GM12878 (cell line): ENCODE measurements at regions not wholly inside any gene's neighbourhood (a gene's known extent, or its start where the extent isn't known, plus 50 kb on each side); places are given as distances from the start of the nearest gene placed in this dataset.

Experiments used
- ATAC-seq: fragments of 200-7000 bp; cut with Tn5 transposase; 3 replicates; pipeline ENCODE4 v1.9.1; 2020; ENCODE audit warnings: mild to moderate bottlenecking, moderate library complexity
- BruUV-seq: library from RNA; stranded (reverse); fragments of 400-500 nt; replicated peaks from 2 replicates; lab custom pipeline; 2021; lab: Mats Ljungman, UMichigan
- CTCF ChIA-PET: fragments of 300-600 bp; sonication (Branson Sonifier 250); formaldehyde crosslinking; extraction: SDS; loops from one replicate; lab custom pipeline; 2021; ENCODE audit warnings: inconsistent platforms; lab: Yijun Ruan, JAX
- POLR2A ChIA-PET: fragments of 350-600 bp; formaldehyde crosslinking; extraction: SDS; loops from one replicate; lab custom pipeline; 2021; ENCODE audit warnings: inconsistent platforms; lab: Charles Lee
- RAD21 ChIA-PET: fragments of 300-600 bp; sonication (Branson Sonifier 250); formaldehyde crosslinking; loops from one replicate; lab custom pipeline; 2023; ENCODE audit warnings: antibody characterized with exemption; ENCODE audit not compliant: unreplicated experiment; lab: Charles Lee
- SMC1A ChIA-PET: fragments of 300-600 bp; sonication (Branson Sonifier 250); formaldehyde crosslinking; loops from one replicate; lab custom pipeline; 2023; ENCODE audit not compliant: unreplicated experiment, uncharacterized antibody; lab: Charles Lee
- DNase-seq: peaks from one replicate; pipeline ENCODE4 v3.0.0-alpha.2; 2011; ENCODE audit warnings: low read depth, low spot score
- FAIRE-seq: peaks from 3 replicates; lab custom pipeline; 2011; peaks lifted over from hg19 to GRCh38; lab: Jason Lieb, UNC
- H2AFZ ChIP-seq: 2 replicates; pipeline ENCODE4 v1.6.0; 2011; ENCODE audit warnings: low read depth, low read length, control low read depth; ENCODE audit not compliant: control insufficient read depth
- H3K27ac ChIP-seq: 2 replicates; pipeline ENCODE4 v1.5.1; 2011; ENCODE audit warnings: control low read depth; ENCODE audit not compliant: control insufficient read depth, insufficient read depth
- H3K27me3 ChIP-seq, 2 experiments: replicated peaks in 1 of 2; 2 replicates each; pipeline versions ENCODE4 v1.6.0 to v1.6.1; 2011; ENCODE audit warnings: low read length in 1 of 2; ENCODE audit not compliant: control insufficient read depth in 2 of 2, insufficient read depth in 2 of 2
- H3K36me3 ChIP-seq, 2 experiments: 2 replicates each; pipeline ENCODE4 v1.5.1; 2011; ENCODE audit warnings: low read length in 1 of 2; ENCODE audit not compliant: control insufficient read depth in 2 of 2, insufficient read depth in 2 of 2
- H3K4me1 ChIP-seq: 2 replicates; pipeline ENCODE4 v1.6.1; 2011; ENCODE audit warnings: mild to moderate bottlenecking, low read length, moderate library complexity, mixed read lengths; ENCODE audit not compliant: control insufficient read depth, insufficient read depth
- H3K4me2 ChIP-seq: 2 replicates; pipeline ENCODE4 v1.6.0; 2011; ENCODE audit warnings: control low read depth; ENCODE audit not compliant: control insufficient read depth, insufficient read depth
- H3K4me3 ChIP-seq: fragments of 200-600 bp; sonication (generic); 2 replicates; pipeline ENCODE4 v1.5.1; 2016
- H3K79me2 ChIP-seq: 2 replicates; pipeline ENCODE4 v1.6.0; 2011; ENCODE audit warnings: low read length; ENCODE audit not compliant: control insufficient read depth, insufficient read depth
- H3K9ac ChIP-seq: 2 replicates; pipeline ENCODE4 v1.8.0; 2011; ENCODE audit warnings: low read length, control low read depth, mixed read lengths; ENCODE audit not compliant: control insufficient read depth, insufficient read depth
- H3K9me3 ChIP-seq: replicated peaks from 3 replicates; pipeline ENCODE4 v1.5.1; 2011; ENCODE audit warnings: mild to moderate bottlenecking, low read length; ENCODE audit not compliant: control insufficient read depth, insufficient read depth
- H4K20me1 ChIP-seq: 2 replicates; pipeline ENCODE4 v1.6.0; 2011; ENCODE audit not compliant: control insufficient read depth, insufficient read depth
- BMI1 ChIP-seq: fragments of 450-650 bp; IDR thresholded peaks from 2 replicates; pipeline ENCODE4 v1.6.1; 2016; ENCODE audit warnings: mild to moderate bottlenecking, moderate library complexity, borderline replicate concordance
- CBFB ChIP-seq: IDR thresholded peaks from 2 replicates; pipeline ENCODE4 v1.6.1; 2016; ENCODE audit warnings: antibody characterized with exemption, low read depth
- CREB1 ChIP-seq: IDR thresholded peaks from 2 replicates; pipeline ENCODE4 v1.6.1; 2012; ENCODE audit warnings: low read depth, mild to moderate bottlenecking, inconsistent platforms
- EED ChIP-seq: sonication (generic); IDR thresholded peaks from 2 replicates; pipeline ENCODE4 v1.6.1; 2016; ENCODE audit warnings: antibody characterized with exemption, low read depth
- KAT2A ChIP-seq: conservative IDR thresholded peaks from 2 replicates; pipeline ENCODE4 v1.6.1; 2011; ENCODE audit warnings: low read depth, low read length; ENCODE audit not compliant: control insufficient read depth
- PML ChIP-seq: IDR thresholded peaks from 2 replicates; pipeline ENCODE4 v1.6.1; 2012; ENCODE audit warnings: low read length, inconsistent platforms
- POLR2AphosphoS5 ChIP-seq: IDR thresholded peaks from 2 replicates; pipeline ENCODE4 v1.6.1; 2011; ENCODE audit warnings: mild to moderate bottlenecking, low read length, inconsistent platforms
- RBBP5 ChIP-seq: fragments of 200-600 bp; sonication (generic); conservative IDR thresholded peaks from 2 replicates; pipeline ENCODE4 v1.6.1; 2016
- RELA ChIP-seq: fragments of 450-650 bp; IDR thresholded peaks from 2 replicates; pipeline ENCODE4 v1.8.0; 2014; ENCODE audit warnings: borderline replicate concordance; ENCODE audit not compliant: partially characterized antibody
- WGBS: methylation state at CpG from one replicate; pipeline ENCODE4 v1.1.6; 2016; ENCODE audit warnings: low lambda C conversion rate; ENCODE audit not compliant: insufficient replicate concordance, insufficient coverage; ENCODE audit errors: missing lambda C conversion rate; 5-methylcytosine and 5-hydroxymethylcytosine counted together
- in situ Hi-C: fragments of 300-500 bp; cut with MboI; formaldehyde crosslinking; loops from 9 replicates; pipeline ENCODE4 v1.14.3; 2018; ENCODE audit warnings: mixed read lengths
- intact Hi-C: fragments of 100-400 bp; cut with micrococcal nuclease; formaldehyde crosslinking; loops from one replicate; pipeline ENCODE4 v1.14.2; 2022; ENCODE audit not compliant: unreplicated experiment
- TF ChIP-seq, protein P1 (sequence below): IDR thresholded peaks from 2 replicates; pipeline ENCODE4 v1.6.1; 2012; ENCODE audit warnings: improper control_type of control experiment, low read depth, low read length; ENCODE audit not compliant: insufficient replicate concordance
- TF ChIP-seq, protein P2 (sequence below): fragments of 450-650 bp; IDR thresholded peaks from 2 replicates; pipeline ENCODE4 v1.6.1; 2016; ENCODE audit warnings: mild to moderate bottlenecking

DNA sequence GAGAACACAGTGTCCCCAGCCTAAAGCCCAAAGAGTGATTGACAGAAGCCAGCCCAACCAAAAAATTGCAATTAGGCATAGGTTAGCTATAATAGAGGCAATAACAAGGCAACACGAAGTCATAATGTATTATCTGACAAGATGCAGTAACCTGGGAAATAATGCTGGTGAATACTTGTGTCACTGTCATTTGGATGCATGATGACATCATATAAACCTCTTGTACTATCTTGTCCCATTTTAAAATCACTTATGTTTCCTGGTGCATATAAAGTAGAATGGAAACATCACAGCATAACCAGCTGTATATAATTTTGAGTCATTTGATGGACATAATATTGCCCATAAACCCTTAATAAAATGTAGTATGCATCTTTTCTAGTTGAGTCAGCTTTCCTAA lies 1138.3 kb upstream of the LRRTM3 start:
- Histone ChIP-seq H4K20me1 (no peaks in the 10 kb centered on the region), H3K4me3 (no peak overlapping the region), H3K4me2 (no peak overlapping the region), H3K79me2 (no peaks in the 10 kb centered on the region), H3K27me3 (no peaks in the 10 kb centered on the region), H3K27ac (no peak overlapping the region), H3K9ac (no peak overlapping the region), H2AFZ (no peak overlapping the region), H3K36me3 (no peaks in the 10 kb centered on the region), H3K4me1 (no peaks in the 10 kb centered on the region), H3K9me3 (no peaks in the 10 kb centered on the region)
- ATAC-seq (no peak), FAIRE-seq (no peak), DNase-seq (no peak)
- SMC1A ChIA-PET: interaction anchor here (0.6 to 1.1 kb wide), 3 partner anchors 11 to 1185 kb away, joined by 3 read pairs; no protein-coding TSS in a partner anchor
- CTCF ChIA-PET: no interaction called here
- 7% methylated on average over 1 of the region's 1 CpG for WGBS
- TF ChIP-seq POLR2AphosphoS5 (no peak), RBBP5 (no peak), RELA (no peak)
- BruUV-seq: no TSS peak
- RAD21 ChIA-PET: no interaction called here
- in situ Hi-C loops (no loop called here), intact Hi-C loops (no loop called here)
- POLR2A ChIA-PET: no interaction called here

DNA sequence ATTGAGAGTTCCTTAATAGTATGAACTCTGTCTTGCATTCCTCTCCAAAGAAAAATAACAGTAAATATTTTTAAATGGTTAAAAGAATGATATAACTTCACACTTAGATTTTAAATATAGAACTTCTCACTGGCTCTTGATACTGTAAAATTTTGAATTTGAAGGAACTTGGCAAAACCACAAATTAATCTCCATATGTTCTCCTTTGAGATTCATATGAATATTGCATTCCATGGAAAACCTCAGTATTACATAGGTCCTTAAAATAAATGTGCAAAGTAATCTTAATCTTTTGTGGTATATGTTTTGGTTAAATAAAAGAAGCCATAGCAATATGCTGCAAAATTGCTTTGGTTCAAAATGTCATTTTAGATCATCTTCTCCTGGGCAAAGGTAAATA lies 1137.6 kb upstream of the LRRTM3 start:
- no peak for FAIRE-seq
- H3K9me3 ChIP-seq: no peaks in the 10 kb centered on the region
- ATAC-seq: no peak
- H3K4me1 ChIP-seq: no peaks in the 10 kb centered on the region
- H4K20me1 ChIP-seq: no peaks in the 10 kb centered on the region
- no peak overlapping the region for H3K4me2 ChIP-seq
- RAD21 ChIA-PET: no interaction called here
- DNase-seq: no peak
- BruUV-seq: no TSS peak
- H3K9ac ChIP-seq: no peak overlapping the region
- CTCF ChIA-PET: no interaction called here
- intact Hi-C loops (no loop called here), in situ Hi-C loops (no loop called here)
- no peaks in the 10 kb centered on the region for H3K36me3 ChIP-seq
- no peak overlapping the region for H3K4me3 ChIP-seq
- POLR2A ChIA-PET: no interaction called here
- no peaks in the 10 kb centered on the region for H3K79me2 ChIP-seq
- no peak overlapping the region for H2AFZ ChIP-seq
- H3K27ac ChIP-seq: no peak overlapping the region
- H3K27me3 ChIP-seq: no peaks in the 10 kb centered on the region
- SMC1A ChIA-PET: no interaction called here
- TF ChIP-seq EED (no peak), CBFB (no peak), KAT2A (no peak), PML (no peak), BMI1 (no peak), CREB1 (no peak)
- TF ChIP-seq, protein P1, sequence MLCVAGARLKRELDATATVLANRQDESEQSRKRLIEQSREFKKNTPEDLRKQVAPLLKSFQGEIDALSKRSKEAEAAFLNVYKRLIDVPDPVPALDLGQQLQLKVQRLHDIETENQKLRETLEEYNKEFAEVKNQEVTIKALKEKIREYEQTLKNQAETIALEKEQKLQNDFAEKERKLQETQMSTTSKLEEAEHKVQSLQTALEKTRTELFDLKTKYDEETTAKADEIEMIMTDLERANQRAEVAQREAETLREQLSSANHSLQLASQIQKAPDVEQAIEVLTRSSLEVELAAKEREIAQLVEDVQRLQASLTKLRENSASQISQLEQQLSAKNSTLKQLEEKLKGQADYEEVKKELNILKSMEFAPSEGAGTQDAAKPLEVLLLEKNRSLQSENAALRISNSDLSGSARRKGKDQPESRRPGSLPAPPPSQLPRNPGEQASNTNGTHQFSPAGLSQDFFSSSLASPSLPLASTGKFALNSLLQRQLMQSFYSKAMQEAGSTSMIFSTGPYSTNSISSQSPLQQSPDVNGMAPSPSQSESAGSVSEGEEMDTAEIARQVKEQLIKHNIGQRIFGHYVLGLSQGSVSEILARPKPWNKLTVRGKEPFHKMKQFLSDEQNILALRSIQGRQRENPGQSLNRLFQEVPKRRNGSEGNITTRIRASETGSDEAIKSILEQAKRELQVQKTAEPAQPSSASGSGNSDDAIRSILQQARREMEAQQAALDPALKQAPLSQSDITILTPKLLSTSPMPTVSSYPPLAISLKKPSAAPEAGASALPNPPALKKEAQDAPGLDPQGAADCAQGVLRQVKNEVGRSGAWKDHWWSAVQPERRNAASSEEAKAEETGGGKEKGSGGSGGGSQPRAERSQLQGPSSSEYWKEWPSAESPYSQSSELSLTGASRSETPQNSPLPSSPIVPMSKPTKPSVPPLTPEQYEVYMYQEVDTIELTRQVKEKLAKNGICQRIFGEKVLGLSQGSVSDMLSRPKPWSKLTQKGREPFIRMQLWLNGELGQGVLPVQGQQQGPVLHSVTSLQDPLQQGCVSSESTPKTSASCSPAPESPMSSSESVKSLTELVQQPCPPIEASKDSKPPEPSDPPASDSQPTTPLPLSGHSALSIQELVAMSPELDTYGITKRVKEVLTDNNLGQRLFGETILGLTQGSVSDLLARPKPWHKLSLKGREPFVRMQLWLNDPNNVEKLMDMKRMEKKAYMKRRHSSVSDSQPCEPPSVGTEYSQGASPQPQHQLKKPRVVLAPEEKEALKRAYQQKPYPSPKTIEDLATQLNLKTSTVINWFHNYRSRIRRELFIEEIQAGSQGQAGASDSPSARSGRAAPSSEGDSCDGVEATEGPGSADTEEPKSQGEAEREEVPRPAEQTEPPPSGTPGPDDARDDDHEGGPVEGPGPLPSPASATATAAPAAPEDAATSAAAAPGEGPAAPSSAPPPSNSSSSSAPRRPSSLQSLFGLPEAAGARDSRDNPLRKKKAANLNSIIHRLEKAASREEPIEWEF: no peak
- TF ChIP-seq, protein P2, sequence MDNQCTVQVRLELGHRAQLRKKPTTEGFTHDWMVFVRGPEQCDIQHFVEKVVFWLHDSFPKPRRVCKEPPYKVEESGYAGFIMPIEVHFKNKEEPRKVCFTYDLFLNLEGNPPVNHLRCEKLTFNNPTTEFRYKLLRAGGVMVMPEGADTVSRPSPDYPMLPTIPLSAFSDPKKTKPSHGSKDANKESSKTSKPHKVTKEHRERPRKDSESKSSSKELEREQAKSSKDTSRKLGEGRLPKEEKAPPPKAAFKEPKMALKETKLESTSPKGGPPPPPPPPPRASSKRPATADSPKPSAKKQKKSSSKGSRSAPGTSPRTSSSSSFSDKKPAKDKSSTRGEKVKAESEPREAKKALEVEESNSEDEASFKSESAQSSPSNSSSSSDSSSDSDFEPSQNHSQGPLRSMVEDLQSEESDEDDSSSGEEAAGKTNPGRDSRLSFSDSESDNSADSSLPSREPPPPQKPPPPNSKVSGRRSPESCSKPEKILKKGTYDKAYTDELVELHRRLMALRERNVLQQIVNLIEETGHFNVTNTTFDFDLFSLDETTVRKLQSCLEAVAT: no peak
